GM12874 (cell line): ENCODE measurements at regions not wholly inside any gene's neighbourhood (a gene's known extent, or its start where the extent isn't known, plus 50 kb on each side); places are given as distances from the start of the nearest gene placed in this dataset.

ENCODE experiments used
- TF ChIP-seq, protein P1 (sequence below): IDR thresholded peaks from 2 replicates; pipeline ENCODE4 v1.5.1; 2011; ENCODE audit warnings: low read depth, mild to moderate bottlenecking, control low read depth, low read length, moderate library complexity; ENCODE audit not compliant: insufficient read depth

- TF ChIP-seq, protein P1, sequence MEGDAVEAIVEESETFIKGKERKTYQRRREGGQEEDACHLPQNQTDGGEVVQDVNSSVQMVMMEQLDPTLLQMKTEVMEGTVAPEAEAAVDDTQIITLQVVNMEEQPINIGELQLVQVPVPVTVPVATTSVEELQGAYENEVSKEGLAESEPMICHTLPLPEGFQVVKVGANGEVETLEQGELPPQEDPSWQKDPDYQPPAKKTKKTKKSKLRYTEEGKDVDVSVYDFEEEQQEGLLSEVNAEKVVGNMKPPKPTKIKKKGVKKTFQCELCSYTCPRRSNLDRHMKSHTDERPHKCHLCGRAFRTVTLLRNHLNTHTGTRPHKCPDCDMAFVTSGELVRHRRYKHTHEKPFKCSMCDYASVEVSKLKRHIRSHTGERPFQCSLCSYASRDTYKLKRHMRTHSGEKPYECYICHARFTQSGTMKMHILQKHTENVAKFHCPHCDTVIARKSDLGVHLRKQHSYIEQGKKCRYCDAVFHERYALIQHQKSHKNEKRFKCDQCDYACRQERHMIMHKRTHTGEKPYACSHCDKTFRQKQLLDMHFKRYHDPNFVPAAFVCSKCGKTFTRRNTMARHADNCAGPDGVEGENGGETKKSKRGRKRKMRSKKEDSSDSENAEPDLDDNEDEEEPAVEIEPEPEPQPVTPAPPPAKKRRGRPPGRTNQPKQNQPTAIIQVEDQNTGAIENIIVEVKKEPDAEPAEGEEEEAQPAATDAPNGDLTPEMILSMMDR = no peak
Measured at GRCh38 chr16:49026566-49027181, 255.0 kb downstream of the CBLN1 start.

DNA sequence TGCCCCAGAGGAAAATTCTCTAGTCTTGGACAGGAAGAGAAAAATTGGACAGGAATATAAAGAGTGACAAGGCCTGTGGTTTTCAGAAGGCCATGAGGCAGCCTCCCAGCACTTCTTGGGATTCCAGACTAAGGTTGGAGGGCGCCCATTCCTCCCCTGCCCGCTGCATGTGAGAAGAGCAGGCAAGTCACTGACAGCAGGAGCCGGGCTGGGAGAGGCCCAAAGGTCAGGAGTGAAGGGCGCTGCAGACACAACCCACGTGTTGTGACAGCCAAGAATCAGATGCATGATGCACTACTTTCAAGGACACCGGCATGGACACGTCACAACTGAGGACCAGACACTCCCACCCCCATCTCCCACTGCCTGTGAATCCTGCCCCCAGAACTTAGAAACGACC, 256.7 kb downstream of the CBLN1 start:
- TF ChIP-seq, protein P1 = no peak

GRCh38 chr16:49024016-49024415, 257.6 kb downstream of the CBLN1 start:
- TF ChIP-seq, protein P1 = no peak

- TF ChIP-seq, protein P1 = no peak
Measured at GRCh38 chr16:49023050-49023449, 258.6 kb downstream of the CBLN1 start.

DNA sequence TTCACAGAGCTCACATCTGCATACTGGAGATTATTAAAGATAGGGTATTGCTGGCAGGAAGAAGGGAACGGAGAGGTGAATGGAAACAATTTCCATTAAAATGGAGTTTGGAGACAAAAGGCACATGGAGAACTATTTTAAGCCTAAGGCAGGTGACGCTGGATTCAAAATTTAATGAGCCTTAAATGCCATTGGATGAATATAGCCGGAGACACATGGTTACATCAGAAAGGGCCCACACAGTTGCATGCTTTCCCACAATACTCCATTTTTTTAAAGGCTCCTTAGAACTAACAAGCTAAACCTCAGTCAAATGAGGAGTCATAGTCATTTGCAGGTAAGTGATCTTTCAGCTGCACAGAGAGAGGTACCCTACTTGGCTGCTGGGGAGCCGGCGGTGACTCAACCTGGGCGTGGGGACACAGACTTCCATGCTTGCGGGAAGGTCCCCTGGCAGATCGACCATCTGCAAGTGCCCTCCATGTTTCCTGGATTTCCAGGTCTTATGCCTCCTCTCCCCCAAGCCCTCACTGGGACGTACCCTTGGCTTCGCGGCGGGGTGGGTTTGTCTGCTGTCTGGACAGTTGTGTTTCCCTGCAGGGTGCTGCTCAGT, 259.2 kb downstream of the CBLN1 start:
- TF ChIP-seq, protein P1 = no peak

DNA sequence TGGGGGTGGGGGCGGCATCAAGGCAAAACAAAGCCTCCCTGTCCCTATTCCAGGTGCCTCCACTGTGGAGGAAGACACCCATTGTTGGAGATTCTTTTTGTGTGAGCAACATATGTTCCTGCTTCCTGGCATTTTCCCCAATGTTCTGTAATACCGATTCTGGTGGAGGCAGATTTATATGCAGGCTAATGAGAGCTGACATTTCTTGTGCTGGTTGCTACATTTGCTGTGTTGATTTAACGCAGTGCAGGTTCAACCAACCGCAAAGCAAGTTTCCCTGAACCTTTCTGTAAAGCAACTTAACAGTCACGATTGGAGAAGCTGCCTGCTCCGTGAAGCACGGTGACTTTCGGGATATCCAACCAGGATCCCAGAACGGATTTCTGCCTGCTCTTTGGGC, 260.5 kb downstream of the CBLN1 start:
- TF ChIP-seq, protein P1 = no peak

DNA sequence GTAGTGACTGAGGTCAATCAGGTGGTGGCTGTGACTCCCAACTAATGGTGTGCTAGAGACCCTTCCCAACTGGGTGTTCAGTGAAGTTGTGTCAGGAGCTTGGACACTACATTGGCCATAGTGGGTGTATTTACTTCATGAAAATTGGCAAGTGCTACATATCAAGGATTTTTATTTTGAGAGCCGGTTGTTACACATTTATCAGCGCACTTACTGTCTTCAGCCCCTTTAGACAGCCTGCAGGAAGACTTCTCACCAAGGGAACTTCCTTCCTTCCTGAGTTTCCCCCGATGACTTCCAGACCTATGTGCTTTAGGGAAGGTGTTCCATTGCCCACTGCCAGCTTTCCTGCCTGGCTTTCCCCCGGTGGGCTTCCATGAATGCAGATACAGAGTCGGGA, 261.2 kb downstream of the CBLN1 start:
- TF ChIP-seq, protein P1 = no peak

- TF ChIP-seq, protein P1 = no peak
Measured at GRCh38 chr16:49019831-49020230, 261.8 kb downstream of the CBLN1 start.
